ENCODE measurements at regions not wholly inside any gene's neighbourhood (a gene's known extent, or its start where the extent isn't known, plus 50 kb on each side); places are given as distances from the start of the nearest gene placed in this dataset.

DNA sequence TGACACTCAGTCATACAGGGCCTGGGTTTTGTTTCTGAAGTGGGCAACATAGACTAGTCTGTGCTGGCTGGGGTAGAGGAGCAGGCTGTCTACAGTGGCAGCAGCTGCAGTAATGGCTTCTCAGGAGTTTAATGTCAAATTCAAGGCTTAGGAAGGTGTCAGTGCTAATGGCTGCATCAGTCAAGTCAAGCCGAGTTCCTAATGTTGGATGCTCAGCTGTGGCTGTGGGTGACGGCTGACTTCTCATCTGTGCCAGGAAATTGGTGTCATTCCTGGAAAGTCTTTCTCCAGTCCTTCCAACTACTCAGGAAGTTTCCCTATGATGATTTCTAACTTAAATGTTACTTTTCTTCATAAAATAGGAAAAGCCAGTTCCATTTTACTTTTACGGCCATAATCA is 468.1 kb upstream of the IGFBP3 start:
- DNase-seq (no peak), FAIRE-seq (no peak)
- Histone ChIP-seq H3K27me3 (ENCODE audit: control insufficient read depth, insufficient read depth, low read length) (no peaks in the 10 kb centered on the region), H3K9me3 (ENCODE audit: control insufficient read depth in 2 of 3, insufficient read depth in 1 of 3, low read length in 3 of 3) (no peaks in the 10 kb centered on the region), H3K36me3 (ENCODE audit: control insufficient read depth in 2 of 3, insufficient read depth in 3 of 3, low read length in 3 of 3) (no peaks in the 10 kb centered on the region), H3K4me3 (ENCODE audit: low read length in 3 of 3) (no peak overlapping the region), H3K27ac (ENCODE audit: low read depth in 2 of 2, low read length in 2 of 2) (no peak overlapping the region), H3K9ac (ENCODE audit: low read length in 3 of 3) (no peak overlapping the region), H3K4me1 (ENCODE audit: control insufficient read depth in 2 of 3, insufficient read depth in 2 of 3, low read depth in 1 of 3, low read length in 3 of 3) (peaks cover 0 to 4% (median 3%) of the 10 kb centered on the region in 3 donors)
- intact Hi-C loops (cut with DNase I), result no loop called here
- TF ChIP-seq, protein P1, sequence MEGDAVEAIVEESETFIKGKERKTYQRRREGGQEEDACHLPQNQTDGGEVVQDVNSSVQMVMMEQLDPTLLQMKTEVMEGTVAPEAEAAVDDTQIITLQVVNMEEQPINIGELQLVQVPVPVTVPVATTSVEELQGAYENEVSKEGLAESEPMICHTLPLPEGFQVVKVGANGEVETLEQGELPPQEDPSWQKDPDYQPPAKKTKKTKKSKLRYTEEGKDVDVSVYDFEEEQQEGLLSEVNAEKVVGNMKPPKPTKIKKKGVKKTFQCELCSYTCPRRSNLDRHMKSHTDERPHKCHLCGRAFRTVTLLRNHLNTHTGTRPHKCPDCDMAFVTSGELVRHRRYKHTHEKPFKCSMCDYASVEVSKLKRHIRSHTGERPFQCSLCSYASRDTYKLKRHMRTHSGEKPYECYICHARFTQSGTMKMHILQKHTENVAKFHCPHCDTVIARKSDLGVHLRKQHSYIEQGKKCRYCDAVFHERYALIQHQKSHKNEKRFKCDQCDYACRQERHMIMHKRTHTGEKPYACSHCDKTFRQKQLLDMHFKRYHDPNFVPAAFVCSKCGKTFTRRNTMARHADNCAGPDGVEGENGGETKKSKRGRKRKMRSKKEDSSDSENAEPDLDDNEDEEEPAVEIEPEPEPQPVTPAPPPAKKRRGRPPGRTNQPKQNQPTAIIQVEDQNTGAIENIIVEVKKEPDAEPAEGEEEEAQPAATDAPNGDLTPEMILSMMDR (IDR thresholded peaks at IDR 0.05; ENCODE audit: borderline replicate concordance, extremely low read depth, insufficient read depth), result no peak

DNA sequence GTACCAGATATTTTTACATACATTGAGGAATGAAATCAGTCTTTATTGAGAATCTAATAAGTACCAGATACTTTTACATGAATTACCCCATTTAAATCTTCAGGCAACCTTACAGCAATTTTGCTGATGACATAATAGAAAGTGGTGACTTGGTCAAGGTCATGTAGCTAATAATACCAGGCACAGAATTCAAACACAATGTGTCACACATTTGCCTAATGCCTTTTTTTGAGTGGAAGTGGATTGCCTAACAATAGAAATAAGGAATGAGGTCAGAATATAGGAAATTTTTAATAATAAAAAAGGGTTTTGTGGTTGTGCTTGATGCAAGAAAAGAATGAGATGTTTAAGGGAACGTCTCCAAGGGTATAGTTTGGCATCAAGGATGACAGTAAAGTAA is 466.6 kb upstream of the IGFBP3 start:
- FAIRE-seq (no peak), DNase-seq (no peak)
- H3K9me3 ChIP-seq (ENCODE audit: control insufficient read depth in 2 of 3, insufficient read depth in 1 of 3, low read length in 3 of 3), result no peaks in the 10 kb centered on the region
- TF ChIP-seq, protein P1 (IDR thresholded peaks at IDR 0.05; ENCODE audit: borderline replicate concordance, extremely low read depth, insufficient read depth), result no peak
- H3K9ac ChIP-seq (ENCODE audit: low read length in 3 of 3), result no peak overlapping the region
- H3K4me3 ChIP-seq (ENCODE audit: low read length in 3 of 3), result no peak overlapping the region
- peaks cover 0 to 4% (median 3%) of the 10 kb centered on the region in 3 donors for H3K4me1 ChIP-seq (ENCODE audit: control insufficient read depth in 2 of 3, insufficient read depth in 2 of 3, low read depth in 1 of 3, low read length in 3 of 3)
- H3K27ac ChIP-seq (ENCODE audit: low read depth in 2 of 2, low read length in 2 of 2), result no peak overlapping the region
- H3K36me3 ChIP-seq (ENCODE audit: control insufficient read depth in 2 of 3, insufficient read depth in 3 of 3, low read length in 3 of 3), result no peaks in the 10 kb centered on the region
- no peaks in the 10 kb centered on the region for H3K27me3 ChIP-seq (ENCODE audit: control insufficient read depth, insufficient read depth, low read length)
- intact Hi-C loops (cut with DNase I), result no loop called here

DNA sequence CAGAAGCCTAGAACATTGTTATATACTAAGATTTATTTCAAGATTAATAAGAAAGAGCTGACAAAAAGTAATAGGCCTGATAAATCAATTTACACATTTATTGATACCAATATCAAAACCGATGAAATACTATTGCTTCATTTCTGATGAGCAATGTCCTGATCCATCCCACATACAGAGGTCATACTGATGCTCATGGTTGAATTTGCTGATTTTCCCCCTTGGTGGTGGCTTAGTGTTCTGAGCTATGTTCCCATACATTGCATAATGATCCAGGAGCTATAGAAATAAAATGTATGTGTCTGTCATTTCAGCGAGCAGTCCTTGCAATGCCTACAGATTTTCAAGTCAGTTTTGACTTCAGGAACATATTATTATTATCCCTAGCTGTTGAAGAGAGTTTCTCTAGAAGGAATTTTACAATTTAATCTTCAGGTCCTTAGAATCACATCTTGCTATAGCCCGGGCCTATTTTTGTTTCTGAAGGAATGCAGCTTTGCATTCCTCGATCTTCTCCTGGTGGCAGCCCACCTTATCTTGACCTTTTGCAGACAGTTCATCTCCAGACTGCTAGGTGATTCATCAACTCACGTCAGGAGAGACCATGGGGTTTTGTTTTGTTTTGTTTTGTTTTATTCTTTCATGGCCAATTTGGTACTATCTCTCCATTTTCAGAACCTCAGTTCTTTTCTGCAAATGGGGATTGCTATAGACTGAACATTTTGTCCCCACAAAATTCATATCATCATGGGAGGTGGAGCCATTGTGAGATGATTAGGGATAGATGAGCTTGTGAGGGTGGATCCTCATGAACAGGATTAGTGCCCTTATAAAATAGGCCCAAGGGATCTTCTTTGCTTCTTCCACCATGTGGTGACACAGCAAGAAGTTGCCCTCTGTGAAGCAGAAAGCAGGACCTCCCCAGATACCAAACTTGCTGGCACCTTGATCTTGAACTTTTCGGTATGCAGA is 465.6 kb upstream of the IGFBP3 start:
- peaks cover 0 to 4% (median 3%) of the 10 kb centered on the region in 3 donors for H3K4me1 ChIP-seq (ENCODE audit: control insufficient read depth in 2 of 3, insufficient read depth in 2 of 3, low read depth in 1 of 3, low read length in 3 of 3)
- no peak overlapping the region for H3K4me3 ChIP-seq (ENCODE audit: low read length in 3 of 3)
- no peak overlapping the region for H3K27ac ChIP-seq (ENCODE audit: low read depth in 2 of 2, low read length in 2 of 2)
- no peak overlapping the region for H3K9ac ChIP-seq (ENCODE audit: low read length in 3 of 3)
- H3K36me3 ChIP-seq (ENCODE audit: control insufficient read depth in 2 of 3, insufficient read depth in 3 of 3, low read length in 3 of 3), result no peaks in the 10 kb centered on the region
- TF ChIP-seq, protein P1 (IDR thresholded peaks at IDR 0.05; ENCODE audit: borderline replicate concordance, extremely low read depth, insufficient read depth), result no peak
- H3K27me3 ChIP-seq (ENCODE audit: control insufficient read depth, insufficient read depth, low read length), result no peaks in the 10 kb centered on the region
- no peaks in the 10 kb centered on the region for H3K9me3 ChIP-seq (ENCODE audit: control insufficient read depth in 2 of 3, insufficient read depth in 1 of 3, low read length in 3 of 3)
- no peak for DNase-seq
- no peak for FAIRE-seq
- intact Hi-C loops (cut with DNase I), result no loop called here
